ENCODE measurements at regions not wholly inside any gene's neighbourhood (a gene's known extent, or its start where the extent isn't known, plus 50 kb on each side); places are given as distances from the start of the nearest gene placed in this dataset.
A peak's percentile ranks its signal among the peaks of the same experiment; 100 is the strongest.

GRCh38 chr18:38602341-38602740 lies 1036.7 kb upstream of the CELF4 start:
- Histone ChIP-seq H2AK5ac (ENCODE audit: low read length, severe bottlenecking) (no peak overlapping the region), H2BK120ac (ENCODE audit: low read depth, low read length) (no peak overlapping the region), H2BK15ac (ENCODE audit: low read depth, poor library complexity, severe bottlenecking) (no peak overlapping the region), H4K91ac (ENCODE audit: low read length) (no peak overlapping the region), H3K4me1 (ENCODE audit: control insufficient read depth, insufficient read depth, low read depth, low read length) (no peaks in the 10 kb centered on the region), H2BK12ac (ENCODE audit: low read length in 2 of 2) (no peak overlapping the region), H3K27me3 (ENCODE audit: control insufficient read depth in 1 of 2, insufficient read depth in 1 of 2, low read length in 2 of 2) (no peaks in the 10 kb centered on the region), H3K9me3 (ENCODE audit: control insufficient read depth, low read length) (no peaks in the 10 kb centered on the region), H3K4me2 (ENCODE audit: low read length, poor library complexity, severe bottlenecking) (no peak overlapping the region), H3K36me3 (ENCODE audit: control insufficient read depth in 1 of 2, insufficient read depth in 2 of 2, low read depth in 1 of 2, low read length in 2 of 2) (no peaks in the 10 kb centered on the region), H2BK5ac (ENCODE audit: low read depth, low read length, poor library complexity, severe bottlenecking) (no peak overlapping the region), H3K4me3 (ENCODE audit: insufficient read depth in 1 of 2, low read depth in 1 of 2, low read length in 2 of 2) (no peak overlapping the region), H3K9ac (ENCODE audit: low read length) (no peak overlapping the region), H3K27ac (ENCODE audit: low read length, poor library complexity, severe bottlenecking) (no peak overlapping the region), H3K18ac (ENCODE audit: low read depth in 1 of 2, low read length in 2 of 2) (no peak overlapping the region), H4K8ac (ENCODE audit: low read length) (no peak overlapping the region), H3K4ac (ENCODE audit: low read depth in 1 of 2, low read length in 2 of 2) (no peak overlapping the region), H3K79me1 (replicated peaks; ENCODE audit: low read length, poor library complexity, severe bottlenecking) (no peaks in the 10 kb centered on the region), H2AFZ (ENCODE audit: low read depth, low read length) (no peak overlapping the region), H3K14ac (ENCODE audit: low read length in 2 of 2) (no peak overlapping the region), H3K23ac (ENCODE audit: low read length in 2 of 2) (no peak overlapping the region)
- DNase-seq = no peak

GRCh38 chr18:38587571-38587970 lies 1022.0 kb upstream of the CELF4 start:
- WGBS = no CpG with 5 or more reads among the region's 1 CpG
- Histone ChIP-seq H3K4me2 (ENCODE audit: low read length, poor library complexity, severe bottlenecking) (no peak overlapping the region), H4K91ac (ENCODE audit: low read length) (no peak overlapping the region), H2BK12ac (ENCODE audit: low read length in 2 of 2) (no peak overlapping the region), H3K27ac (ENCODE audit: low read length, poor library complexity, severe bottlenecking) (no peak overlapping the region), H3K23ac (ENCODE audit: low read length in 2 of 2) (no peak overlapping the region), H2BK120ac (ENCODE audit: low read depth, low read length) (no peak overlapping the region), H3K9ac (ENCODE audit: low read length) (no peak overlapping the region), H3K27me3 (ENCODE audit: control insufficient read depth in 1 of 2, insufficient read depth in 1 of 2, low read length in 2 of 2) (no peaks in the 10 kb centered on the region), H3K79me1 (replicated peaks; ENCODE audit: low read length, poor library complexity, severe bottlenecking) (no peaks in the 10 kb centered on the region), H3K18ac (ENCODE audit: low read depth in 1 of 2, low read length in 2 of 2) (no peak overlapping the region), H3K9me3 (ENCODE audit: control insufficient read depth, low read length) (no peaks in the 10 kb centered on the region), H2BK15ac (ENCODE audit: low read depth, poor library complexity, severe bottlenecking) (no peak overlapping the region), H2AK5ac (ENCODE audit: low read length, severe bottlenecking) (no peak overlapping the region), H3K36me3 (ENCODE audit: control insufficient read depth in 1 of 2, insufficient read depth in 2 of 2, low read depth in 1 of 2, low read length in 2 of 2) (no peaks in the 10 kb centered on the region), H3K14ac (ENCODE audit: low read length in 2 of 2) (no peak overlapping the region), H3K4me1 (ENCODE audit: control insufficient read depth, insufficient read depth, low read depth, low read length) (no peaks in the 10 kb centered on the region), H3K4me3 (ENCODE audit: insufficient read depth in 1 of 2, low read depth in 1 of 2, low read length in 2 of 2) (no peak overlapping the region), H4K8ac (ENCODE audit: low read length) (no peak overlapping the region), H2BK5ac (ENCODE audit: low read depth, low read length, poor library complexity, severe bottlenecking) (no peak overlapping the region), H2AFZ (ENCODE audit: low read depth, low read length) (no peak overlapping the region), H3K4ac (ENCODE audit: low read depth in 1 of 2, low read length in 2 of 2) (no peak overlapping the region)
- DNase-seq = no peak

GRCh38 chr18:38586327-38586726 lies 1020.7 kb upstream of the CELF4 start:
- 55% methylated on average over 2 of the region's 2 CpGs for WGBS

GRCh38 chr18:38579764-38580163 lies 1014.2 kb upstream of the CELF4 start:
- WGBS = 88% methylated on average over 1 of the region's 1 CpG
- Histone ChIP-seq H4K91ac (ENCODE audit: low read length) (no peak overlapping the region), H2BK120ac (ENCODE audit: low read depth, low read length) (no peak overlapping the region), H3K14ac (ENCODE audit: low read length in 2 of 2) (no peak overlapping the region), H2BK15ac (ENCODE audit: low read depth, poor library complexity, severe bottlenecking) (no peak overlapping the region), H3K4me3 (ENCODE audit: insufficient read depth in 1 of 2, low read depth in 1 of 2, low read length in 2 of 2) (no peak overlapping the region), H2AK5ac (ENCODE audit: low read length, severe bottlenecking) (no peak overlapping the region), H2AFZ (ENCODE audit: low read depth, low read length) (no peak overlapping the region), H4K8ac (ENCODE audit: low read length) (no peak overlapping the region), H3K27me3 (ENCODE audit: control insufficient read depth in 1 of 2, insufficient read depth in 1 of 2, low read length in 2 of 2) (no peaks in the 10 kb centered on the region), H3K4ac (ENCODE audit: low read depth in 1 of 2, low read length in 2 of 2) (no peak overlapping the region), H2BK12ac (ENCODE audit: low read length in 2 of 2) (no peak overlapping the region), H3K36me3 (ENCODE audit: control insufficient read depth in 1 of 2, insufficient read depth in 2 of 2, low read depth in 1 of 2, low read length in 2 of 2) (no peaks in the 10 kb centered on the region), H3K4me2 (ENCODE audit: low read length, poor library complexity, severe bottlenecking) (no peak overlapping the region), H3K23ac (ENCODE audit: low read length in 2 of 2) (no peak overlapping the region), H3K18ac (ENCODE audit: low read depth in 1 of 2, low read length in 2 of 2) (no peak overlapping the region), H3K79me1 (replicated peaks; ENCODE audit: low read length, poor library complexity, severe bottlenecking) (no peaks in the 10 kb centered on the region), H3K9me3 (ENCODE audit: control insufficient read depth, low read length) (no peaks in the 10 kb centered on the region), H3K27ac (ENCODE audit: low read length, poor library complexity, severe bottlenecking) (no peak overlapping the region), H2BK5ac (ENCODE audit: low read depth, low read length, poor library complexity, severe bottlenecking) (no peak overlapping the region), H3K4me1 (ENCODE audit: control insufficient read depth, insufficient read depth, low read depth, low read length) (no peaks in the 10 kb centered on the region), H3K9ac (ENCODE audit: low read length) (no peak overlapping the region)
- no peak for DNase-seq

More at GRCh38 chr18:38586327-38586726, 1020.7 kb upstream of the CELF4 start:
- Histone ChIP-seq H2AFZ (ENCODE audit: low read depth, low read length) (no peak overlapping the region), H3K23ac (ENCODE audit: low read length in 2 of 2) (no peak overlapping the region), H3K4me3 (ENCODE audit: insufficient read depth in 1 of 2, low read depth in 1 of 2, low read length in 2 of 2) (no peak overlapping the region), H3K4me1 (ENCODE audit: control insufficient read depth, insufficient read depth, low read depth, low read length) (no peaks in the 10 kb centered on the region), H3K36me3 (ENCODE audit: control insufficient read depth in 1 of 2, insufficient read depth in 2 of 2, low read depth in 1 of 2, low read length in 2 of 2) (no peaks in the 10 kb centered on the region), H2AK5ac (ENCODE audit: low read length, severe bottlenecking) (no peak overlapping the region), H2BK120ac (ENCODE audit: low read depth, low read length) (no peak overlapping the region), H3K27me3 (ENCODE audit: control insufficient read depth in 1 of 2, insufficient read depth in 1 of 2, low read length in 2 of 2) (no peaks in the 10 kb centered on the region), H4K91ac (ENCODE audit: low read length) (no peak overlapping the region), H2BK12ac (ENCODE audit: low read length in 2 of 2) (no peak overlapping the region), H2BK5ac (ENCODE audit: low read depth, low read length, poor library complexity, severe bottlenecking) (no peak overlapping the region), H3K18ac (ENCODE audit: low read depth in 1 of 2, low read length in 2 of 2) (no peak overlapping the region), H3K9me3 (ENCODE audit: control insufficient read depth, low read length) (no peaks in the 10 kb centered on the region), H2BK15ac (ENCODE audit: low read depth, poor library complexity, severe bottlenecking) (no peak overlapping the region), H3K9ac (ENCODE audit: low read length) (no peak overlapping the region), H3K4ac (ENCODE audit: low read depth in 1 of 2, low read length in 2 of 2) (no peak overlapping the region), H3K4me2 (ENCODE audit: low read length, poor library complexity, severe bottlenecking) (no peak overlapping the region), H3K79me1 (replicated peaks; ENCODE audit: low read length, poor library complexity, severe bottlenecking) (no peaks in the 10 kb centered on the region), H3K14ac (ENCODE audit: low read length in 2 of 2) (no peak overlapping the region), H4K8ac (ENCODE audit: low read length) (no peak overlapping the region), H3K27ac (ENCODE audit: low read length, poor library complexity, severe bottlenecking) (no peak overlapping the region)
- DNase-seq = peak; percentile 3
